Non-pigmented ciliary epithelial cell (primary cell): ENCODE measurements at regions not wholly inside any gene's neighbourhood (a gene's known extent, or its start where the extent isn't known, plus 50 kb on each side); places are given as distances from the start of the nearest gene placed in this dataset.
A peak's percentile ranks its signal among the peaks of the same experiment; 100 is the strongest.
"Not testable (repeated sequence)": the region's sequence is repeated elsewhere in the genome, so short reads cannot be mapped to it uniquely, and the experiment has no call there.

Experiments used
- DNase-seq: peaks from one replicate; pipeline ENCODE4 v3.0.0-alpha.2; 2010; ENCODE audit warnings: low read depth

DNA sequence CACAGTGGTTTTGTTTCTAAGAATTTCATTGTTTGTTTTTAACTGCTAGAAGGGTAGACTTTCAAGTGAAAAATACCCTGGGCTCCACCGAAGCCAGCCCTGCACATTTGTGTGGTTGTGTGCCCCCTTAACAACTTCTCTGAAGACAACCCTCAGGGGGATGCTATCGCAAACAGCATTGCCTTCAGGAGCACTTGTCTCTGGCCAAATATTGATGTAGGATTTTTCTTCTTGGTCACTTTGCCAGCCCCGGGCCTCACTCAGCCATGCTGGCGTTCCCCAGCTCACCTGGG lies 69.2 kb upstream of the SERP2 start:
- no peak for DNase-seq

DNA sequence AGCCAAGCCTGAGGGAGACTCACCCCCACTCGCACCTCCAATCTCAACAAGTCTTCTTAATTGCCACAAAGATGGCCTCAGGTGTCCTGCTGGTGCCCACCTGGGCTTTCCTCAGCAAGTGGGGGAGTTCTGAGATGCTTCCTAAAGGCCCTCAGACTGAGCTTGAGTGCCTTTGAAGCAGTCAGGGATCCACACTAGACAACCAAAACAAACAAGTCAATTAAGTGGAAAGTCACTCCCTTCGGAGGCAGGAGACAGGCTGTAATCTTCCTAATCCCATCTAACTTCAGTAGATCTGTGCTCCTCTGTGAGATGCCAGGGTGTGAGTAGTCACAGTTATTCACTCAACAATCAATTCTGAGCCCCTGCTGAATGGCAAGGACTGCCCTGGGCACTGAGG lies 68.3 kb upstream of the SERP2 start:
- no peak for DNase-seq

DNA sequence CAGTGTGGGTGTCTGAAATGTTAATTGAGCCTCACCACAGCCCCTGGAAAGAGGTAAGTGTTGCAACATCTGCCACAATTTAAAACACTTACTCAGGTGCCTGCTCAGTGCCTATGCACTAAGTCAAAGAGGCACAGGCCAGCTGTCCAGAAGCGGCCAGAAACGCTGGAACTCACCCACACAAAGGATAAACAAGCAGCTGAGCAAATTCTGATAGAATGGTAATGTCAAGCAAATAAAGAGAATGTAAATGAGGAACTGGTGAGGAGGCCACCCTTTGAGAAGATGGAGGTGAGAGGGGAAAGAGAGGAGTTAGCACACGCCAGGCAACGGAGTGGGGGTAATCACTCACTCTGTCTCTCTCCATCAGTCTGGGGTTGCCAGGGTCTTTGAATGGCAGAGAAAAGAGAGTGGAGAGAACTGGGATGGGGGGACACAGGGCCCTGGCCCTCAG lies 67.7 kb upstream of the SERP2 start:
- peak; percentile 14 for DNase-seq

DNA sequence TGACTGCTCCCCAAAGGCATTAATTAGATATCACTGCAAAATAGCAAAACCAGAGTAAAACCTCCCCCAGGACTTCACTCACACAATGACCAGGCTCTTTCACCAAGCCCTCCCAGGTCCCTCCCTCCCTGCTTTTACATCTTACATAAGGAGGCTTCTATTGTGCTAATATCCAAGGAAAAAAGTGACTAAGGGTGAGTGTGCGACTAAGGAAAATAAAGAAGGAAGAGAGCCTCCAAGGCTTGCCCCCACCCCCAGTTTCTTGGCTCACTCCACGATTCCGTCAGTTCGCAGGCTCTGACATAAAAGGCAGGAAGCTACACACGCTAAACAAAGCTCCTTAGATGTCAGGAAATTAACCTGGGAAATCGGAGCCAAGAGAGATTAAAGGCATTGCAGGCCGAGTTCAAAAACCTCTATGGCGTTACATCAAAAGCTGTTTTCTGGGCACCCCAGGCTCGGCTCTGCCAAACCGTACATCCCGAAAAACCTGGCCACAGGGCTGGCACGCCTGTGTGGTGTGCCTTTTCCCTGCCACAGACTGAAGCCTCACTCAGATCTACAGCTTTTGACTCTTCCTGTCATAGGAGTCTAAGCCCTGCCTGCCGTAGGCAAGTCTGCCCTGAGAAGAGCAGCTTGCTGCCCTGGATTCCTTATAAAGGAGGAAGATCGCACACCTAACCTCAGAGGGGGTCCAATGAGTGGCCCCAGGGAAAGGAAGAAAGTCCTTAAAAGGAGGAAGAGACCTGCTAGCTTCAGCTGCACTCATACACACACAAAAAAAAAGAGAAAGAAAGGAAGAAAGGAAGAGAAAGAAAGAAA lies 67.0 kb upstream of the SERP2 start:
- DNase-seq: peak; percentile 92

- no peak for DNase-seq
Observed at GRCh38 chr13:44307255-44307654, 66.4 kb upstream of the SERP2 start.

- no peak for DNase-seq
Observed at GRCh38 chr13:44307844-44308243, 65.8 kb upstream of the SERP2 start.

DNA sequence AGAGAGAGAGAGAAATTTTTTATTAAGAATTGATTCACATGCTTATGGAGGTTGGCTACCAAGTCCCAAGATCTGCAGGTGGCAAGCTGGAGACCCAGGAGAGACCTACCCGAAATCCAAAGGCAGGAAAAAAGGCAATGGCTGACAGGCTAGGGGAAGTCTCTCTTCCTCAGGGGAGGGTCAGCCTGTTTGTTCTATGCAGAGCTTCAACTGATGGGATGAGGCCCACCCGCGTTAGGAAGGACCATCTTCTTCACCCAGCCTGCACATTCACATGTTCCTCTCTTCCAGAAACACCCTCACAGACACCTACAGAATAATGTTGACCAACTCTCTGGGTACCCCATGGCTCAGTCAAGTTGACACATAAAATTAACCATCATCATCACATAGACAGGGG lies 65.3 kb upstream of the SERP2 start:
- DNase-seq: no peak

- DNase-seq: no peak
Observed at GRCh38 chr13:44309794-44310757, 63.5 kb upstream of the SERP2 start.

DNA sequence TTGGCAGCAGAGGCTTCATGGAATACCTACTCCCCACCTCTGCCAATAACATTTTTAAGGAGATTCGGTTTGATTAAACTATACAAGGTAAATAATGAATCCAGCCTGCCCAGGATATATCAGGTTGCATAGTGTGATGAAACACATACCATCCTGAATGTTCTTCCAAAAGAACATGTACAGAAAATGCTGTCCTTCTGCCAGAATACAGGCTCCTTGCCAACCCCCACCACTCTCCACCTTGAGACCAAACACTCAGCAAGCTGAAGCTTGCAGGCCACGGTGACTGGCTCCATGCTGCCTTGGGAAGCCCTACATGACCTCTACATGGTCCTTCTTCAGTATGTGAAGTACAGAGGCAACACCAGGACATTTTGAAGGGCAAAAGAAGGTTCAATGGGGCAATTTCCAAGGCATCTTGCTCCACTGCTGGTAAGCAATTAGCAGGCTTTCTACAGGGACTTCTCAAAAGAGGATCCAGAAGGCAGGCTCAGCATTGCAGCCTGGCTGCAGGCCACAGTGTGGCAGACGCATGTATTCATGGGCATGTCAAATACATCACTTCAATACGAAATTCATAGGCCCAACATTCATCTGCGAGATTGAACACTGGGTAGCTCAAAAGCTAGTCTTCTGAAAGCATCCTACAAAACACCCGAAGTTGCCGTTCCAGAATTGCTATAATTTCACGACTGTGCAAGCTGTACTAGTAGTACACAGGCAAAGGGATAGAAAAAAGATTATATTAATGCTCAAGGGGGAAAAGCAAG lies 62.4 kb upstream of the SERP2 start:
- peak; percentile 15 for DNase-seq

- DNase-seq: no peak
Observed at GRCh38 chr13:44312131-44312530, 61.5 kb upstream of the SERP2 start.

DNA sequence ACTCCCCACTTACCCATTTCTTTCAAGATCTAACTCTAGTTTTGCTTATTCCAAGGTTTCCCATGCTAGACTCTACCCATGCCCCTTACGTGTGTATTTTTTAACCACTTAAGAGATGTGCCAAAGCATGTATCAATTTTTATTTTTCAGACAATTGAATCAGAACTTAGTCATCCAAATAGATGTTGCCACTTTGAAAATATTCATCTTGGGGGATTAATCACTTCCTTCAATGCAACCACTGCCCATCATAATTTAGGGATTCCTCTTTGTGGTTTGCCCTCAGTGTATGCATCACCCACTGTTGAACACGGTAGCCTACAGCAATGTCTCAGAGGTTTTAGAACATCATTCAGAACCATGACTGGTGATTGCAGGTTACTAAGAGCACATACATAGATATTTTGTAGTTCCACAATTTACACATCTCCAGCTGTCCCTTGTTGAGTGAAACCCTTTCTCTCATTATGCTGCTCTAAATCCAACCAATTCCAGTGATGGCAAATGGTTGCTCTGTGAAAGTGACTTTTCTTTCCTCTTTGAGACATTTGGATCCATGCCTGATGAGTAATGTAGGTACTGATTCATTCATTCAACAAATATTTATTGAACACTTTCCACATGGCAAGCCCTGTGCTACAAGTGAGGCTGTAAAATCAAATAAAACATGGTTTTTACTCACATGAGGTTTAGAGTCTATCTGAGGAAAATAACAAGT lies 60.6 kb upstream of the SERP2 start:
- DNase-seq: peak; percentile 78

- peak; percentile 75 for DNase-seq
Observed at GRCh38 chr13:44313674-44314073, 60.0 kb upstream of the SERP2 start.

DNA sequence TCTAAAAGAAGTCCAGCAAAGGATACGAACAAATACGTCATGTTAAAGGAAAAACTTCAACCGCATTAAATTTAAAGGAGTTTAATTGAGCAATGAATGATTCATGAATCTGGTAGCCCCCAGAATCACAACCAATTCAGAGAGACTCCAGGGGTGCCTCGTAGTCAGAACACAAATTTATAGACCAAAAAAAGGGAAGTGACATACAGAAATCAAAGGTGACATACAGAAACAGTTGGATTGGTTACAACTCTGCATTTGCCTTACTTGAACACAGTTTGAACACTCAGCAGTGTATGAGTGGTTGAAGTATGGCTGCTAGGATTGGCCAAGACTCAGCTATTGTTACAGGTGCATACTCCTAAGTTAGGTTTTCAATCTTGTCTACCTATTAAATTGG lies 59.5 kb upstream of the SERP2 start:
- DNase-seq: not testable (repeated sequence)

GRCh38 chr13:44317752-44318151 lies 55.9 kb upstream of the SERP2 start:
- no peak for DNase-seq

DNA sequence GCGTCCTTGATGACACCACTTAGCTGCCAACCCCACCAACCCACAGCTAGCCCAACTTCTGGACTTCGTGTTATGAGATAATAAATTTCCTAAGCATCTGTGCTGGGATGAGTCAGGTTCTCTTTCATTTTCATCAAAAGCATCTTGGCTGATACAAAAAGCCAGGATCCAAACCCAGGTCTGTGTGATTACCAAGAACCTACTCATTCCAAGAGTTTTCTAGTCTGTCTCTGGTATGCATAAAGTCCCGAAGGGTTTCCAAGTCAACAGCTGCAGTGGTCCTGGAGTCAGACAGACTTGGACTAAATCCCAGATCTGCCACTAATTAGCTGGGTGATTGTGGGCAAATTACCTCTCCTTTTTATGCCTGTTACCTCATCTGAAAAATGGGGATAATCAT lies 55.5 kb upstream of the SERP2 start:
- DNase-seq: no peak

DNA sequence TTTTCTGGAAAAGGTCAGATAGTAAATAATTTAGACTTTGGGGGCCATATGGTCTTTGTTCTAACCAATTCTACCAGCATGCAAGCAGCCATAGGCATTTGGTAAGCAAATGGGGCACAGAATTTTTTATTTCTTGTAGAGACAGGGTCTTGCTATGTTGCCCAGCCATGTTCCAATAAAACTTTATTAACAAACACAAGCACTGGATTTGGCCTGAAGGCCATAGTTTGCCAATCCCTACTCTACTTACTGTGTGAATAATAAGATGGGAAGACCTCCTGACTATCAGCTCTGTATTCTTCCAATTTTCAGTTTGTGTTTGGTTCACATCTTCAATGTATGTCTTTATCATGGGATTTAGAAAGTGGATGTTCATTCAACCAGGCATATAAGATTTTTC lies 53.0 kb upstream of the SERP2 start:
- no peak for DNase-seq

DNA sequence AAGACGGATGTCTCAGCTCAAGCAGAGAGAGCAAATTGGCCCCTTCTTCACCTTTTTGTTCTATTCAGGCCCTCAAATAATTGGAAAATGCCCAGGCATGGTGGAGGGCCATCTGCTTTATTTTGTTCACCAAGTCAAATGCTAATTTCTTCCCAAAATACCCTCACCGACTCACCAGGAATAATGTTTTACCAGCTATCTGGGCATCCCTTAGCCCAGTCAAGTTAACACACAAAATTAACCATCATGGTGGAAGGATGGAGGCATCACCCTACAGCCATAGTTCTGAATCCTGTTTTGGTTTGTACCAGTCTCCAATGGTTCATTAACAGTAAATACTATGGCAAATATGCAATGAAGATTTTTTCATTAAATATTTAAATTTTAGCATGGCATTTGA lies 51.7 kb upstream of the SERP2 start:
- DNase-seq: no peak

DNA sequence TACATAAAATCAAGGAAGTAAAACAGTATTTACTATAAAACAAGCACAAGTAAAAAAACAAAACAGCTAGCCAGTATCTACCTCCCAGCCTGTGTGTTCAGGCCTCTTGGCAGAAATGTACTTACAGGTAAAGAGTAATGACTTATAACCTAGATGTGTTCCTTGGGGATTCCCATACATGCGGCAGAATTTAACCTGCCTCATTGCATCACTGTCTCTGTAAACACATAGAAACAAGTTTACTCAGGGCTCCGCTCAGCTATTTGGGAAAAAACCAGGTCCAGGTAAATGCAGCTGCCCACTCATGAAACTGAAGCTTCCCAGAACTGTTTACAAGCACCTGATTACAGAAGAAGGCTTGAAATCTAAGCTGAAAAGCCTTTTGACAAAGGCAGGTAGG lies 50.7 kb upstream of the SERP2 start:
- DNase-seq: no peak

DNA sequence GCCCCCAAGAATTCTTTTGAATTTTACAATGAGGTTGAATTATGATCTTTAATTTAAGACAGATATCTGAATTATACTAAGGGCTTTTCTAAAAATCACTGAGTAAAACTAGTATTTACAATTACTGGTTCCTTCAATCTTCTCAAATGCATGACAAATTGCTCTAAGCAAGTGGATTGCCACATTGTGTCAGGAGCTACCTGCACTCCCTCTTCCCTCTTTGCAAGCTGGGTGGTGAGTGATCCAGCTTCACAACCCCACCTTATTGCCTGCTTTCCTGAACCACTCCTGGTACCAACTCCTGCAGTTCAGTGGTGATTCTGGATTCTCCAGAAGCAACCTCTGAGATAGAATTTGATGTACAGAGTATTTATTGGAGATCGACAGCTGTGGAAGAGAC lies 49.9 kb upstream of the SERP2 start:
- DNase-seq: no peak
